ENCODE measurements at regions not wholly inside any gene's neighbourhood (a gene's known extent, or its start where the extent isn't known, plus 50 kb on each side); places are given as distances from the start of the nearest gene placed in this dataset.

- ATAC-seq (no peak), DNase-seq (no peak)
- TF ChIP-seq POLR2A (IDR thresholded peaks at IDR 0.05) = no peak
- no peak for TF ChIP-seq CTCF (IDR thresholded peaks at IDR 0.05)
- Histone ChIP-seq H3K27ac (no peak overlapping the region), H3K9me3 (peaks cover 0 to 5% (median 0%) of the 10 kb centered on the region in 3 donors), H3K36me3 (replicated peaks in 1 of 2; ENCODE audit: insufficient read depth in 1 of 2, low read depth in 2 of 2) (no peaks in the 10 kb centered on the region), H3K4me1 (no peaks in the 10 kb centered on the region), H3K4me3 (no peak overlapping the region), H3K27me3 (no peaks in the 10 kb centered on the region)
- intact Hi-C loops (cut with DNase I) = no loop called here
- 63 to 75% methylated on average over 4 of the region's 4 CpGs for WGBS, 2 donors
These were observed 555.5 kb upstream of the BRINP1 start for GRCh38 chr9:119924736-119925135.

GRCh38 chr9:119917175-119917574 lies 547.9 kb upstream of the BRINP1 start:
- Histone ChIP-seq H3K4me3 (no peak overlapping the region), H3K9me3 (peaks cover 0 to 5% (median 0%) of the 10 kb centered on the region in 3 donors), H3K27me3 (no peaks in the 10 kb centered on the region), H3K36me3 (replicated peaks in 1 of 2; ENCODE audit: insufficient read depth in 1 of 2, low read depth in 2 of 2) (no peaks in the 10 kb centered on the region), H3K27ac (no peak overlapping the region), H3K4me1 (no peaks in the 10 kb centered on the region)
- 65 to 79% methylated on average over 5 of the region's 5 CpGs for WGBS, 2 donors
- intact Hi-C loops (cut with DNase I) = no loop called here
- DNase-seq = no peak
- no peak for TF ChIP-seq CTCF (IDR thresholded peaks at IDR 0.05)
- no peak for TF ChIP-seq POLR2A (IDR thresholded peaks at IDR 0.05)
- no peak for ATAC-seq

GRCh38 chr9:119907056-119907455 lies 537.8 kb upstream of the BRINP1 start:
- ATAC-seq (no peak), DNase-seq (no peak)

GRCh38 chr9:119905724-119906123 lies 536.5 kb upstream of the BRINP1 start:
- no peaks in the 10 kb centered on the region for H3K9me3 ChIP-seq
- no peaks in the 10 kb centered on the region for H3K4me1 ChIP-seq
- H3K36me3 ChIP-seq (replicated peaks in 1 of 2; ENCODE audit: insufficient read depth in 1 of 2, low read depth in 2 of 2) = no peaks in the 10 kb centered on the region
- WGBS, 2 donors = 31 to 41% methylated on average over 1 of the region's 1 CpG
- H3K27me3 ChIP-seq = no peaks in the 10 kb centered on the region
- no peak overlapping the region for H3K27ac ChIP-seq
- TF ChIP-seq CTCF (IDR thresholded peaks at IDR 0.05) (no peak), POLR2A (IDR thresholded peaks at IDR 0.05) (no peak)
- intact Hi-C loops (cut with DNase I) = no loop called here
- DNase-seq (no peak), ATAC-seq (no peak)
- H3K4me3 ChIP-seq = no peak overlapping the region

More at GRCh38 chr9:119907056-119907455, 537.8 kb upstream of the BRINP1 start:
- 63 to 69% methylated on average over 1 of the region's 1 CpG for WGBS, 2 donors
- Histone ChIP-seq H3K9me3 (no peaks in the 10 kb centered on the region), H3K27me3 (no peaks in the 10 kb centered on the region), H3K27ac (no peak overlapping the region), H3K4me3 (no peak overlapping the region), H3K4me1 (no peaks in the 10 kb centered on the region), H3K36me3 (replicated peaks in 1 of 2; ENCODE audit: insufficient read depth in 1 of 2, low read depth in 2 of 2) (no peaks in the 10 kb centered on the region)
- intact Hi-C loops (cut with DNase I) = no loop called here
- TF ChIP-seq CTCF (IDR thresholded peaks at IDR 0.05) (no peak), POLR2A (IDR thresholded peaks at IDR 0.05) (no peak)

GRCh38 chr9:119903851-119904250 lies 534.6 kb upstream of the BRINP1 start:
- TF ChIP-seq CTCF (IDR thresholded peaks at IDR 0.05) (no peak), POLR2A (IDR thresholded peaks at IDR 0.05) (no peak)
- H3K9me3 ChIP-seq = no peaks in the 10 kb centered on the region
- H3K27me3 ChIP-seq = no peaks in the 10 kb centered on the region
- ATAC-seq = no peak
- H3K4me1 ChIP-seq = no peaks in the 10 kb centered on the region
- H3K36me3 ChIP-seq (replicated peaks in 1 of 2; ENCODE audit: insufficient read depth in 1 of 2, low read depth in 2 of 2) = no peaks in the 10 kb centered on the region
- intact Hi-C loops (cut with DNase I) = no loop called here
- DNase-seq = no peak
- H3K27ac ChIP-seq = no peak overlapping the region
- no peak overlapping the region for H3K4me3 ChIP-seq
- WGBS, 2 donors = 51 to 53% methylated on average over 5 of the region's 5 CpGs
